Activated naive CD4-positive, alpha-beta T cell treated with anti-CD3 and anti-CD28 coated beads, Interleukin-2, amount 10 ng/mL, durations not matched to agents 7 days and 5 days (primary cell): ENCODE measurements at regions not wholly inside any gene's neighbourhood (a gene's known extent, or its start where the extent isn't known, plus 50 kb on each side); places are given as distances from the start of the nearest gene placed in this dataset.
"Not testable (repeated sequence)": the region's sequence is repeated elsewhere in the genome, so short reads cannot be mapped to it uniquely, and the experiment has no call there.

Experiments used
- CTCF ChIA-PET: fragments of 350-600 bp; sonication (Branson Sonifier 250); formaldehyde crosslinking; loops from one replicate; lab custom pipeline; 2021; ENCODE audit warnings: antibody characterized with exemption; lab: Charles Lee
- DNase-seq: peaks from one replicate; pipeline ENCODE4 v3.0.0-alpha.2; 2020
- H3K27ac Mint-ChIP-seq: one replicate; pipeline ENCODE4 v1.8.0; 2021; ENCODE audit warnings: mild to moderate bottlenecking, moderate library complexity, mixed read lengths
- H3K27me3 Mint-ChIP-seq: one replicate; pipeline ENCODE4 v1.8.0; 2021; ENCODE audit warnings: mild to moderate bottlenecking, mixed read lengths
- H3K36me3 Mint-ChIP-seq: one replicate; pipeline ENCODE4 v1.8.0; 2021; ENCODE audit warnings: mixed read lengths
- H3K4me1 Mint-ChIP-seq: one replicate; pipeline ENCODE4 v1.8.0; 2021; ENCODE audit warnings: mixed read lengths
- H3K4me3 Mint-ChIP-seq: one replicate; pipeline ENCODE4 v1.8.0; 2021; ENCODE audit warnings: mild to moderate bottlenecking, moderate library complexity, mixed read lengths
- H3K9me3 Mint-ChIP-seq: one replicate; pipeline ENCODE4 v1.8.0; 2021; ENCODE audit warnings: mixed read lengths

DNA sequence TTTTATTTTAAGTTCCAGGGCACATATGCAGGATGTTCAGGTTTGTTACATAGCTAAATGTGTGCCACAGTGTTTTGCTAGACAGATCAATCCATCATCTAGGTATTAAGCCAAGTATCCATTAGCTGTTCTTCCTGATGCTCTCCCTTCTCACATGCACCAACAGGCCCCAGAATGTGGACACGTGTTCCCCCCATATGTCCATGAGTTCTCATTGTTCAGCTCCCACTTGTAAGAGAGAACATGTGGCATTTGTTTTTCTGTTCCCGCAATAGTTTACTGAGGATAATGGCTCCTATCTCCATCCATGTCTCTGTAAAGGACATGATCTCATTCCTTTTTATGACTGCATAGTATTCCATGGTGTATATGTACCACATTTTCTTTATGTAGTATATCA lies 374.8 kb upstream of the FAT1 start:
- Mint-ChIP-seq H3K36me3 (no peaks in the 10 kb centered on the region), H3K4me3 (no peak overlapping the region), H3K9me3 (peaks cover 8% of the 10 kb centered on the region), H3K27ac (no peak overlapping the region), H3K27me3 (no peaks in the 10 kb centered on the region), H3K4me1 (no peaks in the 10 kb centered on the region)
- CTCF ChIA-PET, result no interaction called here
- DNase-seq, result no peak

DNA sequence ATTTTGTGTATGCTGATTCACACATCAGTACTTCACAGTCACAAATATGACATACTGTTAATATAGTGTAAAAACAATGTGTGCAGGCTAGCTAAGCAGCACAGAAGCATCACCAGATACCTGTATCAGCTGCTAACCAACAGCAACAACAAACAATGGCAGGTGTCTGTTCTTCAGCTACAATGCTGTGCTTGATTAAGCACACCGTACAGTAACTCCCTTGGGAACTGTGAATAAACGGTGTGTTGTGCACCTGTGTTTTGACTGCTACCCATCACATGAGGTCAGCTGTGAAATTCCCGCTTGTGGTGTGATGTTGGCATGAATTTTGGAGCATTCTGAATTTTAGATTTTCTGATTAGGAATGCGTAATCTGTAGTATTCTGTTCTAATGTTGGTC lies 379.7 kb upstream of the FAT1 start:
- CTCF ChIA-PET, result no interaction called here
- Mint-ChIP-seq H3K27ac (no peak overlapping the region), H3K36me3 (no peaks in the 10 kb centered on the region), H3K4me3 (no peak overlapping the region), H3K9me3 (peaks cover 7% of the 10 kb centered on the region), H3K4me1 (no peaks in the 10 kb centered on the region), H3K27me3 (no peaks in the 10 kb centered on the region)
- no peak for DNase-seq

DNA sequence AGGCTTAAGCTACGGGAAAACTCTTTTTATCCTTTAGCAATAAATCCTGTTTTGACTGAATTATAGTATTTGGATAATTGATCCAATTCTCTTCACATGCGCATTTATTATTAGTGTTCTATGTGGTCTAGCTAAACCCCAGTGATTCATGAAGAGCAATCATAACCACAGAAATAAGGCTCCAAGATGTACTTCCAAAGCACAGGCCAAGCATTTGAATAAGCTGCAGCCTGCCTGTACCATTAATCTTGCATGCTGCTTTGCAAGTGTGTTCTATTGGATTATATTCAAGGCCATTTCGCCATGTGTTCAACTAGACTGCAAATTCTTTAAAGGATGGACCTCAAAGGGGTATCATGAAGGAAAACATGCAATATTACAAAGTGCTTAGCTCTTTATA lies 385.2 kb upstream of the FAT1 start:
- CTCF ChIA-PET, result no interaction called here
- Mint-ChIP-seq H3K4me1 (no peaks in the 10 kb centered on the region), H3K27ac (no peak overlapping the region), H3K9me3 (peaks cover 9% of the 10 kb centered on the region), H3K4me3 (no peak overlapping the region), H3K27me3 (no peaks in the 10 kb centered on the region), H3K36me3 (no peaks in the 10 kb centered on the region)
- DNase-seq, result no peak

DNA sequence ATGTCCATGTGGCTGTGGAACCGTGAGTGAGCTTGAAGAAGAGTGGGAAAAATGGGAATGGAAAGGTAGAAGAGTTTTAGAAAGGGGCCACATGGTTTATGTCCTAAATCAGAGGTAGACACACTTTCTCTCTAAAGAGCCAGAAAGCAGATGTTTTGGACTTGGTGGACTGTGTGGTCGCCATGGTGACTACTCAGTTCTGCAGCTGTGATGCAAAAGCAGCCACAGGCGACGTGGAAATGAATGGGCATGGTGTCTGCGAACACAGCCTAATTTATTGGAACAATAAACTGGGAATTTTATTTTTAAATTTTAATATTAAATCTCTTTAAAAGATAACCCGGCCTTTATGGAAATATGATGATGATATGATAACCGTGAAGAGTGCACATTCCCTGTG lies 386.0 kb upstream of the FAT1 start:
- Mint-ChIP-seq H3K27me3 (no peaks in the 10 kb centered on the region), H3K9me3 (peaks cover 9% of the 10 kb centered on the region), H3K4me3 (no peak overlapping the region), H3K27ac (no peak overlapping the region), H3K4me1 (no peaks in the 10 kb centered on the region), H3K36me3 (no peaks in the 10 kb centered on the region)
- CTCF ChIA-PET, result no interaction called here
- no peak for DNase-seq

DNA sequence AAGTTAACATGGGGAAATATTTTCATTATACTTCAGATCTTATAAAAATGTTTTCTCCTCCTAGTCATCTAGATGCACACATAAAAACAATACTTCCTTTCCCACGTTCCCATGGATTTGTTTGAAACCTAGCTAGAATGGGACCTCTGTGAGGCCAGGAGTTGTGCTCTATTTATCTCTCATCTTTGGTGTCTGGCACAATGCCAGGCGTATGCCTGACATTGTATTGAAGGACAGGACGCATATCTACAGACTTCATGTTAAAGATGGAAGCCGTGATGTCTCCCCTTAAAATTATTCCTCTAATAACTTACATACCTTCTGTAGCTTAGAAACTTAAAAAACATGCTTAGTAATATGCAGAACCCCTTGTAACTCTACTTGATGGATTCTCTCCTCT lies 394.5 kb upstream of the FAT1 start:
- Mint-ChIP-seq H3K27me3 (no peaks in the 10 kb centered on the region), H3K4me1 (no peaks in the 10 kb centered on the region), H3K9me3 (peaks cover 9% of the 10 kb centered on the region), H3K36me3 (no peaks in the 10 kb centered on the region), H3K27ac (no peak overlapping the region), H3K4me3 (no peak overlapping the region)
- CTCF ChIA-PET, result no interaction called here
- DNase-seq, result no peak

DNA sequence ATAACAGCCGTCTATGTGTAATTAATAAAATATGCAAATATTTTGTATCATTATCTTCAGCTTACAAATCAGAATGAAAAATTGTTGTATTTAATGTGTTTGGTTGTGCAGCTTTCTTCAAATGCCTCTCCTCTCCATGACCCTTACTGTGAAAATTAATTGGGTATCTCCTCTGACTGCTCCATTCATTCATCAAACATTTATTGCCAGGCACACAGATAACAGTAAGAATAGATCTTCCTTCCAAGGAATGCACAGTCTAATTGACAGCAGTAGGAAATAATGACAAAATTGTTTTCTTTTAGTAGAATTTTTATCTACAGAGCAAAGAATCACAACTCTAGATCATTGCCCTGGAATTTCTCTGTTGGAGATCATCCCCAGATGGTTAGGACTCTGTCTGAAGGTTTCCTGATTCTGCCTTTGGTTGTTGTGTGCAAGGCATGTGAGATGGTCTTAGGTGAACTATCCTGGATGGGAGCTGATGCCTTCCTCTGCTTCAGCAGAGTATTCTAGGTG lies 395.0 kb upstream of the FAT1 start:
- no peak overlapping the region for H3K27ac Mint-ChIP-seq
- no peaks in the 10 kb centered on the region for H3K27me3 Mint-ChIP-seq

DNA sequence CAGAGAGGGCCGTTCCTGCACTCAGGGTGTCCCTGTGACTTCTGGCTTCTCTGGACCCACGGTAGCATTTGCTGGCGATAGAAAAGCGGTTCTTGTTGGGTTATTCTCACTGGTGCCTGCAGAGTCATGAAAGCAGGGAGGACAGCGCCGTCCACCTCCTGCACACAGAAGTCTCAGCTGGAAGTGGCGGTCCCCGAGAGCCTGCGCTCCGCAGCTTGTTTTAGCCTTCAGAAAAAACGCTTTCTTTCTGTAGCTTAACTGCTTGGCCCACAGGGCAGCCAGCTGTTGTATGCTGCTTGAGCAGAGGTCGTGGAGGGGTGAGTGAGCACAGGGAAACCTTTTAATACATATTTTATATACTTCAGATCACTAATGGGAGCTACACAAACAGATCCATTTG lies 400.7 kb upstream of the FAT1 start:
- no peaks in the 10 kb centered on the region for H3K4me1 Mint-ChIP-seq
- no peaks in the 10 kb centered on the region for H3K27me3 Mint-ChIP-seq
- peaks cover 26% of the 10 kb centered on the region for H3K9me3 Mint-ChIP-seq
- H3K4me3 Mint-ChIP-seq, result no peak overlapping the region
- H3K27ac Mint-ChIP-seq, result no peak overlapping the region
- no peak for DNase-seq
- H3K36me3 Mint-ChIP-seq, result no peaks in the 10 kb centered on the region
- CTCF ChIA-PET, result no interaction called here

More for the DNA sequence above, 395.0 kb upstream of the FAT1 start:
- Mint-ChIP-seq H3K36me3 (no peaks in the 10 kb centered on the region), H3K9me3 (peaks cover 6% of the 10 kb centered on the region), H3K4me3 (no peak overlapping the region), H3K4me1 (no peaks in the 10 kb centered on the region)
- DNase-seq, result no peak
- CTCF ChIA-PET, result no interaction called here

DNA sequence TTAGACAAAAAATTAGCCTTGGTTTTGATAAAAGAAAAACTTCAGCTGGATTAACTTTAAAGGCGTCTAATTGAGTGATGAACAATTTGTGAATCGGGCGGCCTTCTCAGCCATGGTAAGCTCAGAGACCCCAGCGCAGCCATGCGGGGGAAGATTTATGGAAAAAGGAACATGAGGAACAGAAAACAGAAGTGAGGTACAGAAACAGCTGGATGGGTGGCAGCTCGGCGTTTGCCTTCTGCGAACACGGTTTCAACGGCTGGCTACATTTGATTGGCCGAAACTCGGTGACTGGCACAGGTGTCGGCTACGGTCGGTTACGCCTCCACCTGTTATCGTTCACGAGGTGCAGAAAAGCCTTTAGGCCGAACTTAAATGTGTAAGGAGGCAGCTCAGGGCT lies 401.4 kb upstream of the FAT1 start:
- H3K4me1 Mint-ChIP-seq, result no peaks in the 10 kb centered on the region
- no peaks in the 10 kb centered on the region for H3K27me3 Mint-ChIP-seq
- CTCF ChIA-PET, result no interaction called here
- peaks cover 27% of the 10 kb centered on the region for H3K9me3 Mint-ChIP-seq
- no peak for DNase-seq
- H3K36me3 Mint-ChIP-seq, result no peaks in the 10 kb centered on the region
- no peak overlapping the region for H3K27ac Mint-ChIP-seq
- no peak overlapping the region for H3K4me3 Mint-ChIP-seq

DNA sequence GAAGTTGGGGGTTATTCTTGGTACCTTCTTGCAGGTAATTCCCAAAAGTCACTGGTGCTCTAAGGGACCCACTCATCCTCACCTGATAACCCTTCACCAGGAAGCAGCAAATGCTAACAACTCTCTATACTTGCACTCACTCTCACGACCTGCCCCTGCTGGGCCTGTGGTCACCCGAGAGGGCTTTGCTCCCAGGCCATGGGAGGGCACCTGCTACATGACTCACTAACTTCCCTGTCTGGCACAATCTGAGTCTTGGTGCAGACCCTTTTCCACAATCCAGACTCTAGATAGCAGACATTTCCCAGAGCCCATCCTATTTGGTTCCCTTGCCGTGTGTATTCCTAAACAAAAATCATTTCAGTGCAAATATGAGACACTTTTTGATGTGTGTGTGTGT lies 403.8 kb upstream of the FAT1 start:
- no peaks in the 10 kb centered on the region for H3K36me3 Mint-ChIP-seq

DNA sequence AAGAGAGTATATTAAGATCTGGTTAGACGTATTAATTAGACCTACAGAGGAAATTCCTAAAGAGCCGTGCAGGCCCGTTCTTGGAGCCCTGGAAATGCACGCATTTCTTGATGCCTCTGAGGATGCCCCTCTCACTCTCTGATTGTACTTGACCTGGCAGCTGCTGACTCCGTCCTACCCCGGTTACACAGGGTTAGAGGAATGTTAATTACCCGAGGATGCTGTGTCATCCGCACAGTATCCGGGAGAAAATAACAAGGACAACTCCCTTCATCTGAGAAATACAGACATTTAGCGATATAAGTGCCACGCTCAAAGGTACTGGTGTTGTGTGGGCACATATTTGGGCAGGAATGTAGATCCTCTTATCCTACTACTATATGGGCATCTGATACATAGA lies 404.6 kb upstream of the FAT1 start:
- DNase-seq, result no peak
- H3K4me1 Mint-ChIP-seq, result no peaks in the 10 kb centered on the region
- CTCF ChIA-PET, result no interaction called here
- H3K4me3 Mint-ChIP-seq, result no peak overlapping the region
- peaks cover 29% of the 10 kb centered on the region for H3K9me3 Mint-ChIP-seq
- H3K27ac Mint-ChIP-seq, result no peak overlapping the region
- H3K36me3 Mint-ChIP-seq, result no peaks in the 10 kb centered on the region
- no peaks in the 10 kb centered on the region for H3K27me3 Mint-ChIP-seq

More for the DNA sequence above, 403.8 kb upstream of the FAT1 start:
- no peaks in the 10 kb centered on the region for H3K27me3 Mint-ChIP-seq
- CTCF ChIA-PET, result no interaction called here
- H3K4me1 Mint-ChIP-seq, result no peaks in the 10 kb centered on the region
- H3K4me3 Mint-ChIP-seq, result no peak overlapping the region
- DNase-seq, result no peak
- H3K9me3 Mint-ChIP-seq, result peaks cover 29% of the 10 kb centered on the region
- no peak overlapping the region for H3K27ac Mint-ChIP-seq

DNA sequence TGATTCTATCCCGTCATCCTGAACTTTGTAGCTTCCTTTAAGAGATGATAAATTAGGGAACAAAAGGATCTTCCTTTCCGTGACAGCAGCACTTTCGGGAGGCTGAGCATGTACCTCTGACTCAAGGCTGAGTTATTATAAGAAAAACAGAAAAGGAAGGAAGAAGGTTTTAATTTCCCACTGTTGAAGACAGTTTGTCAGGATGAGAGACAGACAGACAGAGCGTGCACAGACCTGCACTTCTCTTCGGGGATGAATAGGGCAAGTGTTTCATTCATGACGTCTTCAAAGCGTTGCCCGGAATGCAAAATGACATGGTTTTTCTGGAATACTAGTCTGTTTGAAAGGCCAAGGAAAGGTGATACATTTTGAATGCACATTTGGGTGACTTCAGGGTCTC lies 405.3 kb upstream of the FAT1 start:
- CTCF ChIA-PET, result no interaction called here
- no peaks in the 10 kb centered on the region for H3K4me1 Mint-ChIP-seq
- no peak for DNase-seq
- no peak overlapping the region for H3K4me3 Mint-ChIP-seq
- no peak overlapping the region for H3K27ac Mint-ChIP-seq
- peaks cover 29% of the 10 kb centered on the region for H3K9me3 Mint-ChIP-seq
- no peaks in the 10 kb centered on the region for H3K36me3 Mint-ChIP-seq
- no peaks in the 10 kb centered on the region for H3K27me3 Mint-ChIP-seq

DNA sequence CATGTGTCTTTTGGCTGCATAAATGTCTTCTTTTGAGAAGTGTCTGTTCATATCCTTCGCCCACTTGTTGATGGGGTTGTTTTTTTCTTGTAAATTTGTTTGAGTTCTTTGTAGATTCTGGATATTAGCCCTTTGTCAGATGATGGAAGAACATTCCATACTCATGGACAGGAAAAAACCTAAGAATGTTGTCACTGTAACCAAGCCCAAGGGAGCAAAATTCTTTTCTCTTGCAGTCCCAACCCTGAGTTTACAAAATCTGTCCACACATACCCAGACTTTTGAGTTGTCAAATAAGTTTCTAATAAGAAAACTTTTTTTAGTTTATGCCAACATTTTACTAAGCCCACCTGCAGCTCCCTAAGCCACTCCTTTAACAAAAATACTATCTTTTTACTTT lies 408.2 kb upstream of the FAT1 start:
- H3K27me3 Mint-ChIP-seq, H3K27ac Mint-ChIP-seq, CTCF ChIA-PET, H3K4me1 Mint-ChIP-seq, H3K36me3 Mint-ChIP-seq, DNase-seq, H3K4me3 Mint-ChIP-seq: not testable (repeated sequence)
- peaks cover 23% of the 10 kb centered on the region for H3K9me3 Mint-ChIP-seq

DNA sequence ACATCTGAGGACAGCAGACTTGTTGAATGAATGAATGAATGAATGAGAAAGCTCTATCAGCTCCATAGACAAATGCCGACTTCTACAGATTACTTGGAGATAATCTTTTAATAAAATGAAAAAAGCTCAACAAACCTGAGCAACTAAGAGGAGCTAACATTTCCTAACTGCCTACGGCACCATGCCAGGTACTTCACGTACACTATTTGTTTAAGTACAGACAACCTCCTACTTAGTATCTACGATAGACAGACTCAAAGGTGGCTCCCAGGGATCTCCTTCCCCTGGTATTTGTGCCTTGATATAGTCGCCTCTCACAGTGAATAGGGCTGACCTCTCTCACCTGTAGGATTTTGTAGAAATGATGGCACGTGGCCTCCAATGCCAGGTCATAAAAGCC lies 412.2 kb upstream of the FAT1 start:
- no peaks in the 10 kb centered on the region for H3K36me3 Mint-ChIP-seq

DNA sequence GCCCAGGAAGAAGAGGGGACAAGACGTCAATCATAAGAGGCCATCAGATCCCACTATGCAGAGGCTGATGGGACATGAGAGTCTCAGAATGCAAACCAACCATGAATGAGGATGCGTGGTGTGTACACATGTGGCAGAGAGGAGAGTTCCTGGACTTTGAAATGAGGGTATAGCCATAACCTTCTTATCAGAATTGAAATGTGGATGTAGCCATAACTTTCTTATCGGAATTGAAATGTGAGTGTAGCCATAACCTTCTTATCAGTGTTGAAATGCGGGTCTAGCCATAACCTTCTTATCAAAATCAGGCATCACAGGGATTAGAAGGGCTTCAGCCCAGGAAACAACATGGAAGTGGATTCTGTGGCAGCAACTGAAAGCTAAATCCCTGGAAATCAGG lies 415.5 kb upstream of the FAT1 start:
- no peak for DNase-seq
- no peaks in the 10 kb centered on the region for H3K4me1 Mint-ChIP-seq
- CTCF ChIA-PET, result no interaction called here
- H3K4me3 Mint-ChIP-seq, result no peak overlapping the region
- peaks cover 10% of the 10 kb centered on the region for H3K9me3 Mint-ChIP-seq
- H3K36me3 Mint-ChIP-seq, result no peaks in the 10 kb centered on the region
- no peak overlapping the region for H3K27ac Mint-ChIP-seq
- H3K27me3 Mint-ChIP-seq, result no peaks in the 10 kb centered on the region

More for the DNA sequence above, 412.2 kb upstream of the FAT1 start:
- CTCF ChIA-PET, result no interaction called here
- Mint-ChIP-seq H3K27me3 (no peaks in the 10 kb centered on the region), H3K27ac (no peak overlapping the region), H3K4me3 (no peak overlapping the region), H3K9me3 (peaks cover 8% of the 10 kb centered on the region), H3K4me1 (no peaks in the 10 kb centered on the region)
- no peak for DNase-seq

DNA sequence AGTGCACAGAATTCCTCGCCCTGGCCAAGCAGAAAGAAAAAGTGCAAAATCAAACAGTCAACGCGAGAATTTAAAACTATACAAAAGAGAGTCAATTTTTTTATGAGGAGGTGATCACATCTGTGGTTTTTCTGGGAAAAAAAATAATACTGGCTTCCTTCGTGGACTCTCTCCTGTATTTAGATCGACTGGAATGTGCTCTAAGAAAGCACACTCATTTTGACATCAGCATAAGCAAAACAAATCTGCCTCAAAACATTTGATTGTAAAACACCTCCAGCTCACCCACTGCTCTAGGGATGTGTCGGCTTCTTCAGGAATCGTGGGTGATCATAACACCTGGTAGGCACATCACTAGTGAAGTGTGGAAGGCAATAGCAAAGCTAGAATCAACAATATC lies 417.4 kb upstream of the FAT1 start:
- H3K36me3 Mint-ChIP-seq, result no peaks in the 10 kb centered on the region
- H3K27me3 Mint-ChIP-seq, result no peaks in the 10 kb centered on the region
- H3K4me1 Mint-ChIP-seq, result no peaks in the 10 kb centered on the region
- H3K4me3 Mint-ChIP-seq, result no peak overlapping the region
- H3K27ac Mint-ChIP-seq, result no peak overlapping the region
- H3K9me3 Mint-ChIP-seq, result peaks cover 6% of the 10 kb centered on the region
- CTCF ChIA-PET, result no interaction called here
- no peak for DNase-seq
